ENCODE measurements at regions not wholly inside any gene's neighbourhood (a gene's known extent, or its start where the extent isn't known, plus 50 kb on each side); places are given as distances from the start of the nearest gene placed in this dataset.

DNA sequence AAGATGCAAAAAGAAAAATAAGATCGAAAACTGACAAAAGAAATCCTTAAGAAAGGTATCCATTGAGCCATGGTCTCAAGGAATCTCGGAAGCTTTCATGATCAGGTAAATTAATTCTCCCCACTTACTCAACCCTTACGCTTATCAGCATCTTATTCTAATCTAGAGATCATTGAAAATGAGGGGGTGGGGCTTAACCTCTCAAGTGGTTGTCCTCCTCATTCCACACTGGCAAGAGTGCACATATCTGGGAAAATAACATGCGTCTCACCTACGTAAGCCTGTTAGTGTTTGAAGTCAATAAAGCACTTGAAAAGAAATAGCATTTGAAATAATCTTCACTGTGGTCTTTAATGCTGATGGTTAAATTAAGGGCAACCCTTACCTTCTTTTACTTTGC, 82.5 kb upstream of the NEUROD1 start:
- no peak overlapping the region for H3K27ac ChIP-seq (ENCODE audit: insufficient read length, low read depth, low read length)
- H3K27me3 ChIP-seq (ENCODE audit: insufficient read depth, low read length): no peaks in the 10 kb centered on the region
- no peak overlapping the region for H2BK20ac ChIP-seq (ENCODE audit: low read depth, low read length, poor library complexity, severe bottlenecking)
- no peak overlapping the region for H4K8ac ChIP-seq (replicated peaks; ENCODE audit: insufficient read length, low read depth, low read length)
- no peaks in the 10 kb centered on the region for H3K23me2 ChIP-seq (ENCODE audit: insufficient read length, low read depth, low read length, poor library complexity, severe bottlenecking)
- H3K23ac ChIP-seq (ENCODE audit: insufficient read length, low read depth, low read length): no peak overlapping the region
- no peak overlapping the region for H2BK120ac ChIP-seq (ENCODE audit: low read depth, low read length, poor library complexity, severe bottlenecking)
- Mint-ChIP-seq H3K27me3 (ENCODE audit: low read depth) (peaks cover 3% of the 10 kb centered on the region), H3K27ac (no peak overlapping the region), H3K4me3 (no peak overlapping the region), H3K9me3 (peaks cover 0 to 3% of the 10 kb centered on the region in 2 experiments; a peak in 1 of 5 replicates), H3K36me3 (ENCODE audit: insufficient read depth in 1 of 3, low read depth in 3 of 3) (no peaks in the 10 kb centered on the region), H3K4me1 (no peaks in the 10 kb centered on the region)
- H2BK12ac ChIP-seq (ENCODE audit: insufficient read length, low read depth, low read length): no peak overlapping the region
- H2BK15ac ChIP-seq (ENCODE audit: low read depth, low read length): no peak overlapping the region
- H2AK5ac ChIP-seq (ENCODE audit: insufficient read length, low read length): no peak overlapping the region
- no CpG with 5 or more reads among the region's 5 CpGs for WGBS (ENCODE audit: extremely low coverage, insufficient read length, low lambda C conversion rate)
- H2AFZ ChIP-seq (ENCODE audit: low read length): no peak overlapping the region
- no peak overlapping the region for H3K9ac ChIP-seq (ENCODE audit: extremely low read depth, insufficient read length, low read length)
- no peaks in the 10 kb centered on the region for H3K4me1 ChIP-seq (ENCODE audit: insufficient read depth, low read length)
- H3T11ph ChIP-seq (ENCODE audit: low read length): no peak overlapping the region
- no peaks in the 10 kb centered on the region for H3K9me3 ChIP-seq (ENCODE audit: control insufficient read depth, low read depth, low read length)
- H3K14ac ChIP-seq (ENCODE audit: insufficient read depth, low read length): no peak overlapping the region
- no peak overlapping the region for H3K56ac ChIP-seq (ENCODE audit: insufficient read length, low read depth, low read length)
- no peak for TF ChIP-seq CTCF (conservative IDR thresholded peaks at IDR 0.05)
- H3K4me2 ChIP-seq (ENCODE audit: insufficient read depth, insufficient read length, low read length): no peak overlapping the region
- H4K91ac ChIP-seq (ENCODE audit: insufficient read length, low read depth, low read length): no peak overlapping the region
- no peak overlapping the region for H3K18ac ChIP-seq (ENCODE audit: insufficient read length, low read depth, low read length)
- no peaks in the 10 kb centered on the region for H3K79me2 ChIP-seq (ENCODE audit: insufficient read depth, low read length)
- no peak overlapping the region for H3K4ac ChIP-seq (ENCODE audit: low read depth, low read length)
- no peaks in the 10 kb centered on the region for H4K20me1 ChIP-seq (ENCODE audit: control insufficient read depth, insufficient read depth, insufficient read length)
- no peak overlapping the region for H2BK5ac ChIP-seq (ENCODE audit: insufficient read length, low read length)
- no peak for DNase-seq
- no peak overlapping the region for H4K5ac ChIP-seq (ENCODE audit: insufficient read length, low read depth, low read length)
- no peaks in the 10 kb centered on the region for H3K79me1 ChIP-seq (ENCODE audit: insufficient read depth, low read depth, low read length, poor library complexity, severe bottlenecking)

All from H9 (cell line).